Transverse colon (tissue), 4 donors: ENCODE measurements at regions not wholly inside any gene's neighbourhood (a gene's known extent, or its start where the extent isn't known, plus 50 kb on each side); places are given as distances from the start of the nearest gene placed in this dataset.

Experiments used
- POLR2A ChIP-seq: fragments of 450-650 bp; IDR thresholded peaks from one replicate; pipeline ENCODE4 v1.6.1; 2016; ENCODE audit warnings: antibody characterized with exemption, mild to moderate bottlenecking, moderate library complexity
- POLR2AphosphoS5 ChIP-seq, 3 donors: sonication (generic); formaldehyde crosslinking; IDR thresholded peaks; one replicate each; pipeline ENCODE4 v1.6.1; 2016; ENCODE audit warnings: antibody characterized with exemption in 3 of 3
- TF ChIP-seq, protein P1 (sequence below), 5 experiments: fragments of 200-600 bp in 3 of 5; fragments of 450-650 bp in 2 of 5; sonication (generic) in 3 of 5; IDR thresholded peaks; 1 replicate in 2 of 5; 2 replicates in 3 of 5; pipeline ENCODE4 v1.5.1; 2016 to 2017; ENCODE audit warnings: antibody characterized with exemption in 5 of 5, inconsistent platforms in 3 of 5, mild to moderate bottlenecking in 2 of 5, moderate library complexity in 1 of 5

- TF ChIP-seq, protein P1, sequence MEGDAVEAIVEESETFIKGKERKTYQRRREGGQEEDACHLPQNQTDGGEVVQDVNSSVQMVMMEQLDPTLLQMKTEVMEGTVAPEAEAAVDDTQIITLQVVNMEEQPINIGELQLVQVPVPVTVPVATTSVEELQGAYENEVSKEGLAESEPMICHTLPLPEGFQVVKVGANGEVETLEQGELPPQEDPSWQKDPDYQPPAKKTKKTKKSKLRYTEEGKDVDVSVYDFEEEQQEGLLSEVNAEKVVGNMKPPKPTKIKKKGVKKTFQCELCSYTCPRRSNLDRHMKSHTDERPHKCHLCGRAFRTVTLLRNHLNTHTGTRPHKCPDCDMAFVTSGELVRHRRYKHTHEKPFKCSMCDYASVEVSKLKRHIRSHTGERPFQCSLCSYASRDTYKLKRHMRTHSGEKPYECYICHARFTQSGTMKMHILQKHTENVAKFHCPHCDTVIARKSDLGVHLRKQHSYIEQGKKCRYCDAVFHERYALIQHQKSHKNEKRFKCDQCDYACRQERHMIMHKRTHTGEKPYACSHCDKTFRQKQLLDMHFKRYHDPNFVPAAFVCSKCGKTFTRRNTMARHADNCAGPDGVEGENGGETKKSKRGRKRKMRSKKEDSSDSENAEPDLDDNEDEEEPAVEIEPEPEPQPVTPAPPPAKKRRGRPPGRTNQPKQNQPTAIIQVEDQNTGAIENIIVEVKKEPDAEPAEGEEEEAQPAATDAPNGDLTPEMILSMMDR (IDR thresholded peaks at IDR 0.05), result no peak
- TF ChIP-seq POLR2A (no peak), POLR2AphosphoS5 (IDR thresholded peaks at IDR 0.05) (no peak)
Measured at GRCh38 chr13:20348645-20349408, 116.7 kb upstream of the GJB6 start.
